ENCODE measurements at regions not wholly inside any gene's neighbourhood (a gene's known extent, or its start where the extent isn't known, plus 50 kb on each side); places are given as distances from the start of the nearest gene placed in this dataset.

DNA sequence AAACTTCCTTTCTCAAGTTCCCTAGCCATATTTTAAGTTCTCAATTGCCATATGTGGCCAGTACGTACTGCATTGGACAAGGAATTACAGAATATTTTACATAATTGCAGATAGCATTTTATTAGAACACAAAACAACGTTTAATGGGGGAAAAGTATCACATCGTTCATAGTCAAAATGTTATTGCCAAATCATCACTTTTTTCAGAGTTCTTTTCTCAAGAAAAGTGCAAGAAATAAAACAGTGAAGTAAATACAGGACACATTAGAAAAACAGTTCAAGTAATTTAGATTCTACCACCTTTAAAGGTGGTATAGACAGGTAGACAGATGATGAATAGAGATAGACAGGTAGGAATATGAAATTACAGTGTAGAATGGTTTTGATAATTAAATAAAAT lies 479.1 kb upstream of the NCAM2 start:
- no peak for DNase-seq (ENCODE audit: low spot score)

GRCh38 chr21:20522611-20523010 lies 475.6 kb upstream of the NCAM2 start:
- no peak for DNase-seq (ENCODE audit: low spot score)

DNA sequence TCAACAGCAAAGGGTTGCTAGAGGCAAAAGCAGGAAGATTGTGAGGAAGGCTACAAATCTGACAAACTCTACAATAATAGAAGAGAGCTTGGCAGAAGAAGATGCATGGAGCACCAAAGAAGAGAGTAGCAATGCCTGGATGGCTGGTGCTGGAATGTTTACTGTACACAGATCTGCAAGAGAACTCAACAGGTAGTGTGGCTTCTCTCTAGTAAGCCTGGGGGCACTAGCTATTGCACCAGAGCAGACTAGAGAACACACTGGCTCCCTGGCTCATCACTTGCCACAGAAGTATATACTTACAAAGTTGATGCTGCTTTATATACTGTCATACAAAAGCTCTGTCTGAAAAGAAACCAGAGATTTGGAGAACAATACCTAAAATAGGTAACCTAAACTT lies 475.0 kb upstream of the NCAM2 start:
- DNase-seq (ENCODE audit: low spot score), result no peak

- DNase-seq (ENCODE audit: low spot score), result no peak
These were observed 470.3 kb upstream of the NCAM2 start for GRCh38 chr21:20527731-20528460.

GRCh38 chr21:20537130-20537529 lies 461.1 kb upstream of the NCAM2 start:
- DNase-seq (ENCODE audit: low spot score), result no peak

GRCh38 chr21:20538039-20538658 lies 460.1 kb upstream of the NCAM2 start:
- DNase-seq (ENCODE audit: low spot score), result no peak

GRCh38 chr21:20545454-20545853 lies 452.8 kb upstream of the NCAM2 start:
- DNase-seq (ENCODE audit: low spot score), result no peak

DNA sequence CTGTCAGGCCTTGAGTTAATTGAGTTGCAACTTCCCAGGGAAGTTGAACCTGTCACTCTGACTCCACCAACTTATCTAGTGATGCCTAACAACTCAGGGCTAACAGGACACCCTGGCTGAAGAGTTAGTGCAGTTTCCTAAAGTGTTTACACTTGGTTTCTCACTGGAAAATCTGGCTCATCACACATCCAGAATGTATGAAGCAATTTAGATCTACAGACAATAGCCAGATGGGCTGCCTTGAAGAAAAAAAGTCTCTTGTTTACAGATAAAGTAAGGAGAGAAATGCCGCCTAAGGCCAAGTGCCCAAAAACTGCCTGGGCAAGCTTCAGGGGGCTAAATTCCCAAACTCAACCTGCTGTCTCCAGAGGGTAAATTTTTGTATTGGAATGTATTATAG lies 446.3 kb upstream of the NCAM2 start:
- no peak for DNase-seq (ENCODE audit: low spot score)

GRCh38 chr21:20554785-20555184 lies 443.4 kb upstream of the NCAM2 start:
- no peak for DNase-seq (ENCODE audit: low spot score)

DNA sequence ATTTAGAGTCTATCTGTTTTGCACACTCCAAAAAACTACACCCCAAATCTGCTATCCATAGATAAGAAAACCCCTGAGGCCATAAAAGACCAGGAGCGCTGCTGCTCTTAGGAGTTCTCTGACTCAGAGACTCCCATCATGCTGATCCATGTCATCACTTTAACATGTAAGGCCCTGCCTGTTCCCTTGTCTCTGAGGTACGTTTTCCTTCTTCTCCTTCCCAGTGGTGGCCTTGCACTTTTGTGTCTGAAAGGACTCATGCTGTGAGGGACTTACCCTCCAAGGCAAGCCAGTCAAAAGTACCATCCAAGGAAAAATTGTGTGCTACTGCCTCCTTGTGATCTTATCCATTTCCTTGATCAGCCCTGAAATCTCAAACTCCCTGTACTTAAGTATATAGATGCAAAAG lies 427.4 kb upstream of the NCAM2 start:
- no peak for DNase-seq (ENCODE audit: low spot score)

DNA sequence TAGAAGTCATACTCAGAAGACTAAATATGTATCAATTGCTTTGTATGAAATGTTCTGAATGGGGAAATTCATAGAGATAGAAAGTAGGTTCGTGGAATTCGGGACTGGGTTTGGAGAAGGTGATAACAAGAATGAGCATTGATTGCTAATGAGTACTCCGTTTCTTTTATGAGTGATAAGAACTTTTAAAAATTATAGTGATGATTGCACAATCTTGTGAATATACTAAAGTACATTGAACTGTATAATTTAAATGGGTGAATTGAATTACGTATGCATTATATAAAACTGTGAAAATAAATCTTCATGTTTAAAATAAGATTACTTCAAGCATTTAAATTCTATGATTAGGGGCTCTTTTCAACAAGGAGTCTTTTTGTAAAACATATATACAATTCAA lies 425.6 kb upstream of the NCAM2 start:
- DNase-seq (ENCODE audit: low spot score), result no peak

GRCh38 chr21:20581361-20581760 lies 416.8 kb upstream of the NCAM2 start:
- DNase-seq (ENCODE audit: low spot score), result no peak

DNA sequence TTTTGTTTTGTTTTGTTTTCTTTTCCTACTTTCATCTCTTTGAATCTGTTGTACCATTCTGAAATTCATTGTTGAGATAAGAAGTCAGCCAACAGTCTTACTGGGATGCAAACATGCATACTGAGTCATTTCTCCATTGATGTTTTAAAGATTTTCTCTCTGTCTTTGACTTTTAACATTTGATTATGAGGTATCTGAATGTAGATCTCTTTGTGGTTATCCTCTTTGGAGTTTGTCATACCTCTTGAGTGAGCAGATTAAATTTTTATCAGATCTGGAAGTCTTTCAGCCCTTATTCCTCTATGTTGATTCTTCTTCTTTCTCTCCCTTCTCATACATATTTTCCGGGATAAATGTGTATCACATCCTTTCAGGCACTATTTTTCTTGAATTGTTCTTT lies 406.9 kb upstream of the NCAM2 start:
- DNase-seq (ENCODE audit: low spot score), result no peak

DNA sequence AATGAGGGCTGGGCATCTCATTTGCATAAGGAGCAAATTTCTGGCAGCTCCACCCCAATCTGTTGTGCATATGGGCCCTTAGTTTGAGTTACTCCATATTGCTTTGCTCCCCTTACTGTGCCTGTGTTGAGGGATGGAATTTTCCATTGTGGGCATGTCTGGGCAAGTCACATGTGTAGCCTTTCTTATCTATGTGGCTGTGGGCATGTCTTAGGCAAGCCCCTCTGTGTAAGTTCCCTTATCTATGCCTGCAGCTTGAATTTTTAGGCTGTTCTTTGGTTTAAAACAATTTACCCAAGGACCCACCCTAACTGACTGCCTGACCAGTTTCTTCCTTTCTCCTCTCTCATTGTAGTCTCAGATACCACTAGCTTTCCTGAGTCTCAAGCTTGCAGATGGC lies 405.7 kb upstream of the NCAM2 start:
- no peak for DNase-seq (ENCODE audit: low spot score)

- no peak for DNase-seq (ENCODE audit: low spot score)
These were observed 395.0 kb upstream of the NCAM2 start for GRCh38 chr21:20603236-20603635.

GRCh38 chr21:20611008-20611407 lies 387.2 kb upstream of the NCAM2 start:
- no peak for DNase-seq (ENCODE audit: low spot score)

DNA sequence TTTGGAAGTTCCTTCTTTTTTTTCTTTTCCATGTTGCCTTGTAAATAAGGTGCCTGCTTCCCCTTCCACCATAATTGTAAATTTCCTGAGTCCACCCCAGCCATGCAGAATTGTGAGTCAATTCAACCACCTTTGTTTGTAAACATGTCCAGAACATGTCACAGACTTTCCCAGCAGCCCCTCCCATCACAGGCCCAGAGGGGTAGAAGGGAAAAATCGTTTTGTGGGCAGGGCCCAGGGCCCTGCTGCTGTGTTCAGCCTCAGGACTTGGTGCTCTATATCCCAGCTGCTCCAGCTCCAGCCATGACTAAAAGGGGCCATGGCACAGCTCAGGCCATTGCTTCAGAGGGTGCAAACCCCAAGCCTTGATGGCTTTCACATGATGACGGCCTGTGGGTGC lies 384.6 kb upstream of the NCAM2 start:
- DNase-seq (ENCODE audit: low spot score), result no peak

DNA sequence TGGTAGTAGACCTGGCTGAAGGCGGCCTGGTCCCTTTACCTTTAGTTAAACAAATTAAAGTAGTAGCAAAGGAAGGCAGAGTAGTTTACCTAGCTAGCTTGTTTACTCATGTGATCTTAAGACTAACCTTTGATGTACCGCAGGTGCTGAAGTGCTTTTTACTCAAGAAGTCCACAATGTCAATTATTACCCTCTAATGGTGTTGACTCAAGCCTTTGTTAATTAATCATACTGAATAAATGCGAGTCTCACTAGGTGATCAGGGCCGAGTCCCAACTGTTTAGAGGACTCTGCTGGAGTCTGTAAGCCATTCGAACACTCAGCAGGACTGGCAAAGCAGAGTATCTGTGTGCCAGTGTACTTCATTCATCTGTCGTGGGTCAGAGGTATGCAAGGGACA lies 381.1 kb upstream of the NCAM2 start:
- DNase-seq (ENCODE audit: low spot score), result no peak

- DNase-seq (ENCODE audit: low spot score), result no peak
These were observed 379.3 kb upstream of the NCAM2 start for GRCh38 chr21:20618878-20619277.

DNA sequence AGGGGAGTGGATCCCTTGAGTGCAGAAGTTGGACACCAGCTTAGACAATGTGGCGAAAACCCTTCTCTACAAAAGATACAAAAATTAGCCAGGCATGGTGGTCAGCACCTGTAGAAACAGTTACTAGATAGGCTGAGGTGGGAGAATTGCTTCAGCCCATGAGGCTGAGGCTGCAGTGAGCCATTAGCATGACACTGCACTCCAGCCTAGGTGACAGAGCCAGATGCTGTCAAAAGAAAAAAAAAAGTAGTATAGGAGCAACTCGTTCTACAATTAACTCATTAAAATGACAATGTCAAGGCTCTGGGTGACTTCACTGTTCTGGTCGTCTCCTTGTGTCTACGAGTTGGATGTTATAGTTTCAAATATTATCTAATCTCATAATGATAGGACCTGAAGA lies 370.6 kb upstream of the NCAM2 start:
- no peak for DNase-seq (ENCODE audit: low spot score)

DNA sequence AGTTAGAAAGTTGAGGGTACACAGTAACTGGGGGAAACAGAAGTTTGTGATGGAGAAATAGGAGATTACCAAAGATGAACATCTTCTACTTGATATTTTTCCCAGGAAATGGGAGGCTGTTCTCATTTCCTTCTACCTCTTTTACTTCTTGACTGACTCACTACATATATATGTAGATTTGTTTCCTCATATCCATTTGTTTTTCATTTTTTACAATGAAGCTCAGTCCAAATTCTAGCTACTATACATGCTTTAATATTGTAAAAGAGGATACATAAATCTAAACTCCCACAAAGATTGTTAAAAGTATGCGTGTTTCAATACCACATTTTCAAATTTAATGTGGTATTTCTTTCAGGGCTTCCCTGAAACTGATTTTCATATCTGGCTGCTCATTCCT lies 366.6 kb upstream of the NCAM2 start:
- DNase-seq (ENCODE audit: low spot score), result no peak

DNA sequence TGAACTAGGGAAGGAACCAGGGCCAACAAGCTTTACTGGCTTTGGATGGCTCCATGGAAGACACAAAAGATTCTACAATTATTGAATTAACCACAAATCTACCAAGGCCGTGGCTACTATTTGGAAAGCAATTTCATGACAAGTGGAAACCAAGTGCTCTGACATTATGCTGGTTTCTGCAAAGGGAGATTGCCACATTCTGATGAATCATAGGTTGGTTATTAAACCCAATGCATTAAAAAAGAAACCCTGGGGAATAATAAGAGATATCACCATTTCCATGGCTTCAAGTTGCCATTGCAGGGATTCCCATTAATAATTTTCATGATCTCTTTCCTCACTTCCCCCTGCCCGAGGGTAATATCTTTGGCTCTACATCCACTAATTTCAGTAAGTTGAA lies 359.2 kb upstream of the NCAM2 start:
- no peak for DNase-seq (ENCODE audit: low spot score)

DNA sequence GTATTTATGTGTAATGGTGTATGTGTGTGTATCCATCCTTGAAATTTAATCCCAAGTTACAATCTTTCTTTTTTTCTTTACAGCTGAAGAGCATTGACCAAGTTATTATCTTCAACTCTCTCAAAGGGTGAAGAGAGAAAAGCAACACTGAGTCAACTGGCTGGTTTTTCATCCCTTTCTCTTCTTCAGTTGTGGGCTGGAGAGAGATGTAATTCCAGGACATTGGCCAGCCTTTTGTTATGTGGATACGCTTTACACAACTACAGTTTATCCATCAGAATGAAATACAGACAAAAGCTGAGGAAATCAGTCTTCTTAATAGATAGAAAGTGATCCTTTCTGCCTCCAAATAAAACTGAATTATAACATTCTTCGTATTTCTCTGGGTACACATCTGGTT lies 357.0 kb upstream of the NCAM2 start:
- DNase-seq (ENCODE audit: low spot score), result no peak

GRCh38 chr21:20642681-20643080 lies 355.5 kb upstream of the NCAM2 start:
- DNase-seq (ENCODE audit: low spot score), result no peak

Data from AG08396 (cell line).